ENCODE measurements at regions not wholly inside any gene's neighbourhood (a gene's known extent, or its start where the extent isn't known, plus 50 kb on each side); places are given as distances from the start of the nearest gene placed in this dataset.

GRCh38 chr13:44661936-44662335 is 85.8 kb upstream of the TSC22D1 start:
- TF ChIP-seq CTCF (IDR thresholded peaks at IDR 0.05; ENCODE audit: control extremely low read depth in 1 of 3, insufficient read depth in 1 of 3, low read depth in 1 of 3, low read length in 3 of 3) (no peak), EZH2 (IDR thresholded peaks at IDR 0.05; ENCODE audit: low read depth, low read length, severe bottlenecking) (no peak), TCF12 (IDR thresholded peaks at IDR 0.05; ENCODE audit: low read depth, low read length) (no peak), EP300 (IDR thresholded peaks at IDR 0.05; ENCODE audit: borderline replicate concordance in 1 of 2, low read depth in 2 of 2, low read length in 2 of 2) (no peak), RFX5 (IDR thresholded peaks at IDR 0.05; ENCODE audit: borderline replicate concordance, low read depth, low read length) (no peak), SP2 (IDR thresholded peaks at IDR 0.05; ENCODE audit: low read length) (no peak), CEBPB (IDR thresholded peaks at IDR 0.05; ENCODE audit: low read depth, low read length) (no peak), POLR2A (IDR thresholded peaks at IDR 0.05; ENCODE audit: control extremely low read depth in 1 of 2, low read depth in 2 of 2, low read length in 2 of 2) (no peak), KDM1A (IDR thresholded peaks at IDR 0.05; ENCODE audit: borderline replicate concordance, low read length) (no peak), SUZ12 (IDR thresholded peaks at IDR 0.05; ENCODE audit: low read length) (no peak), SIN3A (conservative IDR thresholded peaks at IDR 0.05 in 1 of 2, IDR thresholded peaks at IDR 0.05 in 1 of 2; ENCODE audit: low read depth in 1 of 2, low read length in 2 of 2) (no peak), CREB1 (IDR thresholded peaks at IDR 0.05) (no peak), GABPA (IDR thresholded peaks at IDR 0.05; ENCODE audit: borderline replicate concordance, insufficient read depth, low read length) (no peak), CBX8 (IDR thresholded peaks at IDR 0.05; ENCODE audit: borderline replicate concordance, low read depth, low read length) (no peak)
